Stimulated activated CD8-positive, alpha-beta memory T cell treated with anti-CD3 and anti-CD28 coated beads, Interleukin-7, amount 100 ng/mL, for 4 hours (primary cell): ENCODE measurements at regions not wholly inside any gene's neighbourhood (a gene's known extent, or its start where the extent isn't known, plus 50 kb on each side); places are given as distances from the start of the nearest gene placed in this dataset.
"Not testable (repeated sequence)": the region's sequence is repeated elsewhere in the genome, so short reads cannot be mapped to it uniquely, and the experiment has no call there.

Experiments used
- DNase-seq, 2 donors: peaks; one replicate each; pipeline ENCODE4 v3.0.0-alpha.2; 2020; ENCODE audit warnings: low read depth in 2 of 2

- no peak for DNase-seq
Observed at GRCh38 chr21:31531967-31532366, 127.5 kb upstream of the SOD1 start.

GRCh38 chr21:31530897-31531705 is 128.4 kb upstream of the SOD1 start:
- no peak for DNase-seq

DNA sequence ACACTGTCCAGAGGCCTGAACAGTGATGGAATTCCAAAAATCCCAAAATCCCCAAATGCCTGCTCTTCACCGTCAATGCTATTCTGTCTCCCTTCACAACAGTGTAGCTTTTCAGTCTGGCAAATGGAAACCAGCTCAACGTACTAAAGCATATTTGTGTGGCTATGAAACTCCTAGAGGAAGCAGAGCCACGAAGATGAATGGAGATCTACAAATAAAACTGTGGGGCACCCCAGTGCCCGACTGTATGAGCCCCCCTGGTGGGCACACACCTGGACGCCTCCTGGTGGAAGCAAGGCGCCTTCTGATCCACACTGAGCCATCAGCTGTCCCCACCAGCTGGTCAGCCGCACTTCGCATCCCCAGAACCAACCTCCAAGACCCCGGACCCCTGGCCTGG is 129.1 kb upstream of the SOD1 start:
- DNase-seq, result no peak

GRCh38 chr21:31529406-31529805 is 130.1 kb upstream of the SOD1 start:
- DNase-seq, result no peak

DNA sequence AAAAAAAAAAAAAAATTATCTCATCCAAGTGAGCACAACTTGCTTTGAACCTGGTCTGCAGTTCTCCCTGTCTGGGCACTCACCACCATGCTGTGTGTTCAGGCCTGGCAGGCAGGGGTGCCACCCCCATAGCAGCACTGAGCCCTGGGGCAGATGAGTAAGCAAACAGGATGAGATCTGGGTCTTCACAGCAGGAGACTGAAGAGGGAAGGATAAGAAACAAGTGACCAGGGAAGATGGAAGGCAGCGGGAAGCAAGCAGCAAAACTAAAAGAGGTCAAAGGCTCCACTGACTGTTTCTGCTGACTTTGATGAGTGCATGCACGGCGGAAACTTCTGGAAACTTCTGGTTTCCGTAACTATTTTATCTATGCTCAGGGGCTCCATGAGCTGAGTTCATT is 133.5 kb upstream of the SOD1 start:
- no peak for DNase-seq

GRCh38 chr21:31524140-31524539 is 135.4 kb upstream of the SOD1 start:
- no peak for DNase-seq

DNA sequence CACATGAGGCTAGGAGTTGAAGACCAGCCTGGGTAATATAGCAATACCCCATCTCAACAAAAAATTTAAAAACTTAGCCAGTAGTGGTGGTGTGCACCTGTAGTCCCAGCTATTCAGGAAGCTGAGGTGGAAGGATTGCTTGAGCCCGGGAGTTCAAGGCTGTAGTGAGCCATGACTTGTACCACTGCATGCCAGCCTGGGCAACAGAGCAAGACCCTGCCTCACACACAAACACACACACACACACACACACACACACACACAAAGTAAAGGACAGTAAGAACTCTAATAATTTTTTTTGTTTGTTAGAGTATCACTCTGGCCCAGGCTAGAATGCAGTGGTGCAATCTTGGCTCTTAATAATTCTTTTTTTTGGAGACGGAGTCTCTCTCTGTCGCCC is 138.0 kb upstream of the SOD1 start:
- DNase-seq, result no peak

DNA sequence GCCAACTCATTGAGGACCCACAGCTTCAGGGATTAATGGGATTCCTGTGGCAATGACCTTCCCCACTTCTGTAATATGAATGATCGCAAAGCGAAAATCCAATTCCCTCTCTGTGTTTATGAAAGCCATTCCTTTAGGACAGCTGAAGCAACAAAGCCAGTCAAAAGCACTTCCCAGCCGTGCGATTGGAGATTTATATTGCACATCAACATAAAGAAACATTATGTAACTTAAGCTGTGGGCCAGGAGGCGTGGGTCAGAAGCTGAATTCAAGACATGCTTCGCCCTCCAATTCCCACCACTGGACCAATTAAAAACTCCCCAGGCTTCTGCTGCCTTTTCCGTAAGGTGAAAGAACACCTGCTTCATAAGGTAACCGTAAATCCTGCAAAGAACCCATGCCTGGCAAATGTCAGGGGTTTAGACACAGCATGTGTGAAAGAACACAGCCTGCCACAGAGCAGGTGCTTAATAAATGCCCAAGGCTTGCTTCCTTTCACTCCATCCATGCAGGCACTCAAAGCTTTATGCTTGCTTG is 138.9 kb upstream of the SOD1 start:
- DNase-seq, result no peak

DNA sequence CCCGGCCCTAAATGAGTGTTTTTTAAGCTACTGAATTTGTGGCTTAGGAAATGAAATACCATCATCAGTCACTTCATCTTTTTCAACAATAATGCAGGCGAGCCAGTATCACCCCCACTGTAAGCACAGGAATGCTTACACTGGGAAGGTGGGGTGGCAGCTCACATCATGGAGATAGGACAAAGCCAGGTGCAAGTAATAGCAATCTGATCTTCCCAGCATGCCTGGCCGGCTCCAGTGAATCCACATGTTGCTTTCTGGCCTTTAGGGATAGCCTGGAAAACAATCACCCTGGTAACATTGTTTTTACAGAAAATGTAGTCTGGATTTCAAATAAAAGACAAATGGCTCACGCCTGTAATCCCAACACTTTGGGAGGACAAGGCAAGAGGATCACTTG is 140.9 kb upstream of the SOD1 start:
- DNase-seq, result no peak

DNA sequence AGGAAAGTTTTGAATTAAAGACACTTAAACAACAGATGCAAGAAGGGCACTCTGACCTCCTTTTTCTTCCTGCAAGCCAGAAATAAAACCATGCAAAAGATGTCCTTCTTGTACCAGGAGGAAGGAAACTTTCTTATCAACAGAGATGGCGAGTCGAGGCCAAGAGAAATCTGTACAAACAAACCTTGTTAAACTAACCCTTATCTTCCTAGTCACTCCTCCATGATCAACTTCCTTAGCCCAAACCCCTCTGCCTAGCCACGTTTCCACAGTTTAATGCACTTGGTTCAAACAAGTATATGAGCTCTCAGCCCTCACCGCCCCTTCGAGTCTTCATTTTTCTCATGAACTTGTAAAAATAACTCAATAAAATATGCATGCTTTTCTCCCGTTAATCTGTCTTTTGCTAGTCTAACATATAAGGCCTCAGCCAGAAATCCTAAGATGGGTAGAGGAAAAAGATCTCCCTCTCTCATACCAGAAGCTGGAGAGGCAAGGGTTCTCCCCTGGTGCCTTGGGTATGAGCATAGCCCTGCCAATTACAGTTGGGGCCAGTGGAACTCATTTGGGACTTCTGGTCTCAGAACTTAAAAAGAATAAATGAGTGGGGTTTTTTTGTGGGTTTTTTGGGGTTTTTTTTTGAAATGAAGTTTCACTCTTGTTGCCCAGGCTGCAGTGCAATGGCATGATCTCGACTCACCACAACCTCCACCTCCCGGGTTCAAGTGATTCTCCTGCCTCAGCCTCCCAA is 141.7 kb upstream of the SOD1 start:
- no peak for DNase-seq

DNA sequence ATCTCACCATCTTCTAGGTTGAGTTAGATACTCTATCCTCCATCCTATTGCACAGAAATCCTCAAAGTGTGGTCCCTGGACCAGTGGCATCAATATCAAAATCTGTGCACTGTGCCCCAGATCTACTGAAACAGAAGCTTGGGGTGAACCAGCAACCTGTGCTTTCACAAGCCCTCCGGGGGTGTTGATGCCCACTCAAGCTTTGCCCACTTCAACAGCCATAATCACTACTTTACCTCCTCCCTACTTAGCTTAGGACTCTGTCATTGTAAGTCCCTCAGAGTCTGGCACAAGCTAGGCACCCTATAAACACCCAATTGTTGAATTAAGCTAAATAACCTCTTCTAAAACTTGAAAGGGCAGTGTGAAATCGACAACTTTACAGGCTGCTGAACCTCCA is 144.2 kb upstream of the SOD1 start:
- DNase-seq, result no peak

DNA sequence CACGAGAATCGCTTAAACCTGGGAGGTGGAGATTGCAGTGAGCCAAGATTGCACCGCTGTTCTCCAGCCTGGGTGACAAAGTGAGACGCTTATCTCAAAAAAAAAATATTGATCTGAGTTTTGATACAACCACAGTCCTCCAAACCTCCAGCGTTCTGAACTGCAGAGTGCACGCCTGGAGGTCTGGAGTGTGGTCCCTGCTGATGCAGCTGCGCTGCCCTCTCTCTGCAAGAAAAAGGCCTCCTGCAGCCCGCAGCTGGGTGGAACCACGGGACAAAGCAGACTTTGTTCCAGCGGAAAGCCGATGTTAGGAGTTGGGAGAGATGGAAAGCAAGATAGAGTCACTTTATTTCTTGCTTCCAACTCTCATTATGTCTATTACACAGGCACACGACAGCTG is 144.9 kb upstream of the SOD1 start:
- DNase-seq, result no peak

- DNase-seq, result not testable (repeated sequence)
Observed at GRCh38 chr21:31513541-31513940, 146.0 kb upstream of the SOD1 start.

- not testable (repeated sequence) for DNase-seq
Observed at GRCh38 chr21:31511999-31512398, 147.5 kb upstream of the SOD1 start.

DNA sequence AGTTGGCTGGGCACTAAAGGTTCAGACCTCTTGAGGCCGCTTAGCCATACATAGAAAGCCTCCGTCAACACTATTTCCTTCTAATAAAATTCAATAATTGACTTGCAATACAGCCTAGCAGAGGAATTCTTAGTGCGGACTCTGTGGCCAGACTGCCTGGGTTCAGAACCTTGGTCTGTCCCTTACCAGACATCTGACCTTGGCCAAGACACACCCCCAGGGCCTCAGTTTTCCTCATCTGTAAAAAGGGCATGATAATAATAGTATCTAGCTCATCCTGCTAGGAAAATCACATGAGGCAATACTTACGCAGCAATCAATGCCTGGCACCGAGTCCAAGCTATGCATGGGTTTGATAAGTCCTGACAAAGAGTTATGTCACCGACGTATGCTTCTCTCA is 148.2 kb upstream of the SOD1 start:
- no peak for DNase-seq

- peak; percentile 64 to 65 for DNase-seq
Observed at GRCh38 chr21:31509194-31510017, 150.1 kb upstream of the SOD1 start.

DNA sequence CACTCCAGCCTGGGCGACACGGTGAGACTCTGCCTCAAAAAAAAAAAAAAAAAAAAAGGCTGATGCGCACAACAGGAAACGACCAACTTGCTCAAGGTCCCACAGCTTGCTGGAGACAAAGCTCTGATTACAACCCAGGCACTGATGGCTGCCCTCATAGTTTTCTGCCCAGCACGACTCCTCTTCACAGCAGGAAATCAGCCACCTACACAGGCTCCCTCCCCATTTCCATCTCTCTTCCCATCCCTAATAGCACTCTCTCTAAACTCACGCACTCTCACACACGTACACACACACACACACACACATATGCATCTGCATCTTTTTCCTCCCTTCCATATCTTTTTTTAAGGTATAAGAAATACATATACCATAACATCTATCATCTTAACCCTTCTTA is 153.5 kb upstream of the SOD1 start:
- no peak for DNase-seq

DNA sequence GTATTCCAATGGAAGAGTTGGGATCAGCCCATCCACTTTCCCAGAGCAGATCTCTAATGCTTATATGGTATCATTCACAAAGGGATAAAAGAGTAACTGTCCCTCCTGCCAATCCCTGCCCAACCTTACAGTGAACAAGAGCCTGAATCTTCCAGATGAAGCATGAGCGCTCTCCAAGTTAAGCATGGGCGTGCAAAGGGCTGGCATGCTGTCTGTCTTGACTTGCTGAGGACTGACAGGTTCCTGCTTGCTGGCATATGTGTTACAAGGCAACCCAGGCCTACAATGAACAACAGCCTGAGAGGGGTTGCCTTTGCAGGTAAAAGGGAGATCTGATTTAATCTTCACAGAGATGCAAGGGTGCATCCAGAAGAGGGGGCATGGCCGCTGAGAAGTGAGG is 155.6 kb upstream of the SOD1 start:
- DNase-seq, result no peak

- DNase-seq, result no peak
Observed at GRCh38 chr21:31503467-31503866, 156.0 kb upstream of the SOD1 start.

- DNase-seq, result no peak
Observed at GRCh38 chr21:31502537-31503143, 156.9 kb upstream of the SOD1 start.

DNA sequence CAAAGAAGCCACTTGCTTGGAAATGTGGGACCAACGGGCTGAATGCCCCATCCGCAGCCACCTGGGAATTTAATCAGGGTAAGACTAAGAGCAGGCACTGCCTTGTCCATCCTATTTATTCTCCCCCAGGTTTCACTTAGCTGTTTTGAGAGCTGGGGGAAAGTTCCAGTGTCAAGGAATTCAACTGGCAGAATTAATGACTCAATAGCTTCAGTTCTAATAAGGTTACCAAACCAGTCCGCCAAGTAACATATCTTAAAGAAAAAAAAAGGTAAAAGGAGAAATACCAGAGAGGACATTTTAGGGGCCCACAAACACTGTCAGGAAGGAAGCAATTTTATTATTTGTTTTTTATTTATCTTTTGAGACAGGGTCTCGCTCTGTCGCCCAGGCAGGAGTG is 157.6 kb upstream of the SOD1 start:
- no peak for DNase-seq

DNA sequence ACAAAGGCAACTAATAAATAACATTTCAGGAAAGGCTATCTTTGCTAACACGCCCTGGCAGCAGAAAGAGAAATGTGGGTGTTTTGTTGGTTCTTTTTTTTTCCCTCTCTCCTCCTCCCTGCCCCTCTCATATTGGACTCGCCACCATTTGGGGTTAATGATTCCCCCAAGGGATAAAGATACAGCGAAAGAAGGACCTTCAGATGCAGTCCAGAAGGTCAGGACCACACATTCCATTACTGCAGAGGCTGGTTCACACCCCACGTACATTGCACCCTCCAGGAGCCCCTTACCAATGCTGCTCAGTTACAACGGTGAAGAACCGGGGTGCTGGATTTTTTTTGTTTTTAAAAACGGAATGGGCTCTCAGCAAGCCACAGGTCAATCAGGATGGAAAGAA is 156.9 kb upstream of the TIAM1 start:
- no peak for DNase-seq
